Stromal cell of bone marrow (primary cell): ENCODE measurements at regions not wholly inside any gene's neighbourhood (a gene's known extent, or its start where the extent isn't known, plus 50 kb on each side); places are given as distances from the start of the nearest gene placed in this dataset.

ENCODE experiments used
- DNase-seq: peaks from one replicate; pipeline ENCODE4 v3.0.0-alpha.2; 2012; ENCODE audit warnings: low read depth

GRCh38 chrX:20620306-20620705 is 353.6 kb upstream of the RPS6KA3 start:
- peak; percentile 76 for DNase-seq

GRCh38 chrX:20609916-20610415 is 343.3 kb upstream of the RPS6KA3 start:
- DNase-seq: no peak

- DNase-seq: no peak
Observed at GRCh38 chrX:20606831-20607230, 340.1 kb upstream of the RPS6KA3 start.

- no peak for DNase-seq
Observed at GRCh38 chrX:20596856-20597255, 330.1 kb upstream of the RPS6KA3 start.

- peak; percentile 14 for DNase-seq
Observed at GRCh38 chrX:20595928-20596575, 329.3 kb upstream of the RPS6KA3 start.

- no peak for DNase-seq
Observed at GRCh38 chrX:20594985-20595384, 328.3 kb upstream of the RPS6KA3 start.

- no peak for DNase-seq
Observed at GRCh38 chrX:20593836-20594235, 327.1 kb upstream of the RPS6KA3 start.

GRCh38 chrX:20593402-20593801 is 326.7 kb upstream of the RPS6KA3 start:
- no peak for DNase-seq

GRCh38 chrX:20591246-20591645 is 324.5 kb upstream of the RPS6KA3 start:
- DNase-seq: no peak

- no peak for DNase-seq
Observed at GRCh38 chrX:20585782-20586181, 319.1 kb upstream of the RPS6KA3 start.

- no peak for DNase-seq
Observed at GRCh38 chrX:20571611-20572010, 304.9 kb upstream of the RPS6KA3 start.

- DNase-seq: no peak
Observed at GRCh38 chrX:20567108-20567507, 300.4 kb upstream of the RPS6KA3 start.

GRCh38 chrX:20547611-20548051 is 280.9 kb upstream of the RPS6KA3 start:
- peak; percentile 79 for DNase-seq

GRCh38 chrX:20545538-20545937 is 278.8 kb upstream of the RPS6KA3 start:
- DNase-seq: peak; percentile 30

- no peak for DNase-seq
Observed at GRCh38 chrX:20542072-20542471, 275.4 kb upstream of the RPS6KA3 start.

- DNase-seq: no peak
Observed at GRCh38 chrX:20538974-20539373, 272.3 kb upstream of the RPS6KA3 start.

- no peak for DNase-seq
Observed at GRCh38 chrX:20531667-20532066, 265.0 kb upstream of the RPS6KA3 start.

GRCh38 chrX:20530406-20530921 is 263.8 kb upstream of the RPS6KA3 start:
- peak; percentile 66 for DNase-seq

GRCh38 chrX:20529711-20530110 is 263.0 kb upstream of the RPS6KA3 start:
- DNase-seq: no peak

- DNase-seq: no peak
Observed at GRCh38 chrX:20529301-20529700, 262.6 kb upstream of the RPS6KA3 start.

GRCh38 chrX:20527558-20528011 is 260.9 kb upstream of the RPS6KA3 start:
- no peak for DNase-seq

GRCh38 chrX:20527041-20527440 is 260.3 kb upstream of the RPS6KA3 start:
- no peak for DNase-seq

GRCh38 chrX:20523626-20524312 is 257.1 kb upstream of the RPS6KA3 start:
- DNase-seq: no peak
